ENCODE measurements at regions not wholly inside any gene's neighbourhood (a gene's known extent, or its start where the extent isn't known, plus 50 kb on each side); places are given as distances from the start of the nearest gene placed in this dataset.

DNA sequence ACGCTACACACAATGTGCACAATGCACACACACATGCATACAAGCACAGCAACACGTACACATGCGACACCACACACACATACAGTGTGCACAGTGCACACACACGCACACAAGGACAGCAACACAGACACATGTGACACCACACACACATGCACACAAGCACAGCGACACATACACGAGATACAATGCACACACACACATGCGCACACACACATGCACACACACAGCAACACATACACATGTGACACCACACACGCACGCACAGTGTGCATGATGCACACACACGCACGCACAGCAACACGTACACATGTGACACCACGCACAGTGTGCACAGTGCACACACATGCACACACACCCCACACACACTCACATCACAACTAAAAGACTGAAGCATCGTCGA lies 327.3 kb downstream of the THBS2 start:
- TF ChIP-seq, protein P1, sequence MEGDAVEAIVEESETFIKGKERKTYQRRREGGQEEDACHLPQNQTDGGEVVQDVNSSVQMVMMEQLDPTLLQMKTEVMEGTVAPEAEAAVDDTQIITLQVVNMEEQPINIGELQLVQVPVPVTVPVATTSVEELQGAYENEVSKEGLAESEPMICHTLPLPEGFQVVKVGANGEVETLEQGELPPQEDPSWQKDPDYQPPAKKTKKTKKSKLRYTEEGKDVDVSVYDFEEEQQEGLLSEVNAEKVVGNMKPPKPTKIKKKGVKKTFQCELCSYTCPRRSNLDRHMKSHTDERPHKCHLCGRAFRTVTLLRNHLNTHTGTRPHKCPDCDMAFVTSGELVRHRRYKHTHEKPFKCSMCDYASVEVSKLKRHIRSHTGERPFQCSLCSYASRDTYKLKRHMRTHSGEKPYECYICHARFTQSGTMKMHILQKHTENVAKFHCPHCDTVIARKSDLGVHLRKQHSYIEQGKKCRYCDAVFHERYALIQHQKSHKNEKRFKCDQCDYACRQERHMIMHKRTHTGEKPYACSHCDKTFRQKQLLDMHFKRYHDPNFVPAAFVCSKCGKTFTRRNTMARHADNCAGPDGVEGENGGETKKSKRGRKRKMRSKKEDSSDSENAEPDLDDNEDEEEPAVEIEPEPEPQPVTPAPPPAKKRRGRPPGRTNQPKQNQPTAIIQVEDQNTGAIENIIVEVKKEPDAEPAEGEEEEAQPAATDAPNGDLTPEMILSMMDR (conservative IDR thresholded peaks at IDR 0.05) = no peak
- TF ChIP-seq ZFX (IDR thresholded peaks at IDR 0.05) = no peak
